ENCODE measurements at regions not wholly inside any gene's neighbourhood (a gene's known extent, or its start where the extent isn't known, plus 50 kb on each side); places are given as distances from the start of the nearest gene placed in this dataset.

DNA sequence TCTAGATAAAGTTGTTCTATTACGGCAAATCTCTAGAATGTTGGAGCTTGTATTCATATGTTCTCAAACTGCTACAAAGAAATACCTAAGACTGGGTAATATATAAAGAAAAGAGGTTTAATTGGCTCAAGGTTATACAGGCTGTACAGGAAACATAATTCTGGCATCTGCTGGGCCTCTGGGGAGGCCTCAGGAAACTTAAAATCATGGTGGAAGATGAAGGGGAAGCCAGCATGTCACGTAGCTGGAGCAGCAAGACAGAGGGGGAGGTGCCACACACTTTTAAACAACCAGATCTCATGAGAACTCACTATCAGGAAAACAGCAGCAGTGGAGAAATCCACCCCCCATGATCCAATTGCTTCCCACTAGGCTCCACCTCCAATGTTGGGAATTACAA is 390.4 kb upstream of the ADGRL4 start:
- DNase-seq, result no peak

DNA sequence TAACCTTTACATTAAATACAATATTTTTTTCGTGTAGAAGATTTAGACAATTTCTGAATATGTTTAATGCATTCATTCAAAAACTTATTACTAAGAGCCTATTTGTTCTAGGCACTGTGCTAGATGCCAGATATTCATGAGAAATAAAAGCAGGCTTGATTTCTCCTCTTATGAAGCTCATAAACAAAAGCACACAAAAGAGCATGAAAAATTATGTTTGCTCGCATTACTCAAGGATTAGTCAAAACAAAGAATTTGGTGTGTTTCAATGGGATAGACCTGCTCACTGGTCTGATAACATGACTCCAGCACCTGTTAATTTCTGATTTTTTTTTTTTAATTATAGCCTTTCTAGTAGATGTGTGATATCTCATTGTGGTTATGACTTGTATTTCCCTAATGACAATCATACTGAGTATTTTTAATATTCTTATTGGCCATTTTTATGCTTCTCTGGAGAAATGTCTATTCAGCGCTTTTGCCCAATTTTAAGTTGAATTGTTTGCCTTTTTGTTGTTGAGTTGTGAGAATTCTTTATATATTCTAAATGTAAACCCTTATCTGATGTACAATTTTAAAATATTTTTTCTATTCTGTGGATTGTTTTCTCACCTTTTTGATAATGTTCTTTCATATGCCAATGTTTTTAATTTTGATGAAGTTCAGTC is 382.3 kb upstream of the ADGRL4 start:
- no peak for DNase-seq

DNA sequence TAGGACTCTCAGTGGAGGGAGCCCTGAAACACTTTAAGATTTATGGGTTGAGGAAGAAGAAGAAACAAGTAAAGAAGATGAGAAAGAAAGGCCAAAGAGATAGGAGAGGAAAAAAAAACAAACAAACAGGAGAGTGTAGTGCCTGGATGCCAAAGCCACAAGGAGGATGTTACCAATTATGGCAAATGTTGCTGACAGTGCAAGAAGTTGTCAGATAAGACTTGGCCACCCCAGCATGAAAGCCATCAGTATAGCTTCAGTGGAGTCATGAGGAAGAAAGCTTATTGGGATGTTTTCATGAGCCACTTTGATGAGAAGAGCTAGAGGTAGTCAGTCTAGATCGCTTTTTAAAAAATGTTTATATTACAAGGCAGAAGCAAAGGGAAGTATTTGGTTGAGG is 380.2 kb upstream of the ADGRL4 start:
- DNase-seq, result no peak

DNA sequence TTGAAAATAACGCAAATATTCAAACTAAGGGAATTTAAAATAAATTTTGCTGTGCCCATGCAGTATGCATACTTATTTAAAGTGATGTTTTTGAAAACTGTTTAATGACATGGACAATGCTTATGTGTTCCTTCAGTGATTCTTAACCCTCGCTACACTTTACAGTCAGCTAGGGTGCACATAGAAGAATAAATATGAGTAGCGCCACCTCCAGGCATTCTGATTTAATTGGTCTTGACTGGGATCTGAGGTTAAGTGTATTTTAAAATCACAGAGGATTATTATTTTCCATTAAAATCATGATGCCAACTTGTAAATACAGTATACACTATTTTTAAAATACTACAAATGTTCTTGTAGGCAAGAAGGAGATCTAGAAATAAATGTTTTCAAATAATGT is 373.5 kb upstream of the ADGRL4 start:
- DNase-seq, result no peak

DNA sequence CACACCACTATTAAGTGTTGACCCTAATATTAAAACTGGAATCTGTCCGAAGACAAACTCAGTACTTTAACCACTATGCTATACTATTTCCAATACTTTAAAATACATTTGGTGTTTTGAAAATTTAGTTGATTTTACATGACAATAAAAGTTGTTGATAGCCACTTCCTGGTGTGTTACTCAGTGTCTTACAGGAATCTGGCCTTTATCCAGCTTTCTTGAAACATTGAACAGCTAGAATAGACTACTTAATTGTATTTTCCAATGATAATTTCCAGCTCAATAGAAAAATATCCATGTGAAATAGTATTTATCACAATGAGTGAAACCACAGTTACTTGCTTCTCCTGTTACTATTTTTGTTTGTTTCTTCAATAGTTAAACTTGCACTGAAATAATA is 369.6 kb upstream of the ADGRL4 start:
- no peak for DNase-seq

DNA sequence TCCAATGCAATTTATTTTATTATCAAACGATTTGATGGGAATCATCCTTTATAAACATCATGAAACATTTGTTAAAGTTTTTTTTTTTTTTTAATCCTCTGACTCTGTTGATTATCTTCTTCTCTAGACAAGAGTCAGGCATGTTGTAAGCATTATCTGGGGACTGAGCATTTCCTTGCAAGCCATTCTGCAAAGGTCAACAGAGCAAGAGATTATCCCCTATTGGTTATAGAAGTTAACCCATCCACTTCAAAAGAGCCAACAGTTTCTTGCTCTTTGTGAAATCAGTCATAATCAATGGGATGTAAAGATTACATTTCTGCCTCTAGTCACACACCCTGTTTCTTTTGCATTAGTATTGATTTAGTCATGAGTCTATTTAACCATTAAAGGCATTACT is 368.8 kb upstream of the ADGRL4 start:
- DNase-seq, result no peak

DNA sequence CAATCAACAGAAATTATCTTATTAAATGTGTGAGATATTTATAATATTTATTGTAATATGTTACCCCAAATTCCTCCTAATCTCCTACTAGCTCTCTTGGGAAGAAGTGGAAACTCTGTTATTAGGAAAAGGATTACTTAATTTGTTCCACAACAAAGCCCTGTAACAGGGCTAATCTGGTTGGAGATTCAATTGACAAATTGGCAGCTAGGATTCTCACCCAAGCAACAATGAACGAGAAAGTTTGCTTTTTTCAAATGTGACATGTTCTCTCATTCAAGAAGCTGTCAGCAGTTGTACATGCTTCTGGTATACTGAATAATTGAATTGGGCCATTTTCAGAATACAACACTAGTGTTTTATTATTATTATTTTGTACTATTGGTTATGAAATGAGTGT is 367.9 kb upstream of the ADGRL4 start:
- no peak for DNase-seq

DNA sequence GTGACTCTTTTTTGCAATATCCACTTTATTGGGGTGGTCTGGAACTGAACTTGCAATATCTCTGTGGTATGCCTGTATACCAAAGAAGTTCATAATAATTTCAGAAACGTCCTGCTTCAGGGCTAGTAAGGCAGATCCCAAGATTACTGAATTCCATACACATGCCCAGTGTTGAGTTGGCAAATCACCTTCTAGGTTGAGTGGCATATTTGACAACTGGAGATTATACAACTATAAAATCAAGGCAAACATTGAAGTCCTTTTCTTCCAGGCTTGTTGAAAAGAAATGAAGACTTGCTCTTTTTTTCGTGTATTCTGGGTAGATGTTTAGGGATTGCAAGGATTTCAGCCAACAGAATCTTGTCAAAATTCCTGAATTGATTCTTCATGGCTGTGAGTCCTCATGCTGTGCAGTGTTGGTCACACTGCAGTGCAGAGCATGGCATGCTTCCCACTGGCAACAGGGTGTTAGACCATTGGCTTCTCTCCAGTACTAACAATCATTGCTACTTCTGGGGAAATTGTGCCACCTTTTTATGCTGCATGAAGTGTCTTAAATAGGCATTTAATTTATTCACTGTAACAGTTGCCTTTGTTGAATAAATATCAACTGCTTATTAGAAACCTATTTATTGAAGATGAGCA is 367.1 kb upstream of the ADGRL4 start:
- DNase-seq, result no peak

DNA sequence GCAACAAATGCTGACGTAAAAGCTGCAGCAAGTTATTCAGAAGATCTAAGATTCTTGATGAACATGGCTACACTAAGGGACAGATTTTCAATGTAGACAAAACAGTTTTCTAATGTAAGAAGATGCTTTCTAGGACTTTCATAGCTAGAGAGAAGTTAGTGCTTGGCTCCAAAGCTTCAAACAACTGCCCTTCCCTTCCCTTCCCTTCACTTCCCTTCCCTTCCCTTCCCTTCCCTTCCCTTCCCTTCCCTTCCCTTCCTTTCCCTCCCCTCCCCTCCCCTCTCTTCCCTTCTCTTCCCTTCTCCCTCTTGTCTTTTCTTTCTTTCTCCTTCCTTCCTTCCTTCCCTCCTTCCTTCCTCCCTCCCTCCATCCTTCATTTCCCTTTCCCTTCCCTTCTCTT is 365.3 kb upstream of the ADGRL4 start:
- DNase-seq, result no peak

DNA sequence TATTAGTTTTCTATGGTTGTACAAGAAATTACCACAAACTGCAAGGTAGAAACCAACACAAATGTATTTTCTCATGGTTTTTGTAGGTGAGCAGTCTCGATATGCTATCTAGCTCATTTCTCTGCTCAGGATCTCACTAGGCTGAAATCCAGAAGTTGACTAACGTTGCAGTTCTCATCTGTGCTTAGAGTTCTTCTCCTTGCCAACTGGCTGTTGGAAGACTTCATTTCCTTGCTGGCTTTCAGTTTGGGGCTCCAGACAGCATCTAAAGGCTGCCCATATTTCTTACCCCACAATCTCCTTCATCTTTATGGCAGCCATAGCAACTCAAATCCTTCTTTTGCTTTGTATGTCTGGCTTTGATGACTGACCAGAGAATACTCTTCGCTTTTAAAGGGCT is 362.6 kb upstream of the ADGRL4 start:
- no peak for DNase-seq

DNA sequence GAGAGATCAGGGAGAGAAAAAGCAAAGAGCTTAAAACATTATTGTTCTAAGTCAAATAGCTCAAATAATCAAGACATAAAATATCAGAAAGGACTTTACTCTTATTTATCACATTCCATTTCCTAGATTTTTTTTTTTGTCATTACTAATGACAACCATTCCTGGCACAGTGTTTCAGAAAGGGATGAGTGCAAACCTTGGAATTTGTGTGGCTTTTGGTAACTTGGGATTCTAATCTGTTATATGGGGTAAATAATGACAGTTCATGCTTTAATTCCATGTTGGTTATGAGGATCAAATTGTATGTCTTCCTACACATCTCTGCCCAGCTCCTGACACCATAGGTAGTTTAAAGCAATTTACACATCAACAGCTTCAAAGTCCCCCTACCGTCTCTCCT is 358.4 kb upstream of the ADGRL4 start:
- DNase-seq, result no peak

DNA sequence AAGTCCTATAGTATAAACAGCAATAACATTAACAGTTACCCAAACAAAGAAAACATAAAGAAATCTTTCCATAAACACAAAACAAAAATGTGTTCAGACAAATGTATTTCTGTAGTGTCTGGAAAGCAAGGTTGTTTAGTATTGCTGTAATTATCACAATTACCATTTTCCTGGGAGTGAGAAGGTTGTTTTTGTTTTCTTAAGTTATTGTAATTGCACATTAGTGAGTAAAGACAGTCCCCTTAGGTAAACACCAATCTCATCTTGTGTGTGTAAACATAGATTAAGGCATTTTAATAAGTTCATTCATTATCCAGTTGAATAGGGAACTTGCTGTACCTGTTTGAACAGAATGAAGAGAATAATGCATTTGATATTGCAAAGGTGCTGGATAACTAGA is 356.9 kb upstream of the ADGRL4 start:
- DNase-seq, result no peak

DNA sequence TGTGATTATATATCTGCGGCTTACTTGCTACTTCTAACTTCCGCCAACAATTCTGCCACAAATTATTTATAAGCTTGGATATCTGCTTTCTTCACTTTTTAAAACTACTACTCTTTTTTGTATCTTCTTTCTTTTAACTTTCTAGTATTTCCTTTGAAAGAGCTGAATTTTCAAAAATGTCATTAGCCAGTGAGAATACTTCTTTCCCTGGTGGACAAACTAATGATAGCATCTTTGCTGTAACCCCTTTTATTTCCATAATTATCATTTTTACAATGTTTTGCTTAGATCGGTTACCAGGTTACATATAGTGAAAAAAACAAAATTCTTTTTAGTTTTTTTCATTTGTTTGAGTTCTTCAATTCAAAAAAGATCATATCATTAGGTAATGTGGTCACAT is 355.9 kb upstream of the ADGRL4 start:
- DNase-seq, result no peak

DNA sequence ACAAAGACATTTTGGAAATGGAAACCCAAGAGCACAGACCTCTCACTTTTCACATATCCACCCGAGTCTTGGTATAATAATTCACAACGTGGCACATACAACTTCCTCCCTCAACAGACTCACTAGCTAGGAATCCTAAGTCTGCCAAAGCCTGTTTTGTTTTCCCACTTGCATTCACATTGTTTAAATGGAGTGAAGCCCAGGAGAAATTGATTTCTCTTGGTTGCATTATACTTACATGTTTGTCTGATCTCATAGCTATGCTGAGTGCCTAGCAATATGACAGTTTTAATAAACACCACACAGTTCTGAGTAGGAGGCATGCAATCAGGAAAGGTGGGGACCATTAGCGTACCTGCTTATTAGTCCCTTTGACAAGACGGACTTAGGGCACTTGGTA is 348.6 kb upstream of the ADGRL4 start:
- no peak for DNase-seq

DNA sequence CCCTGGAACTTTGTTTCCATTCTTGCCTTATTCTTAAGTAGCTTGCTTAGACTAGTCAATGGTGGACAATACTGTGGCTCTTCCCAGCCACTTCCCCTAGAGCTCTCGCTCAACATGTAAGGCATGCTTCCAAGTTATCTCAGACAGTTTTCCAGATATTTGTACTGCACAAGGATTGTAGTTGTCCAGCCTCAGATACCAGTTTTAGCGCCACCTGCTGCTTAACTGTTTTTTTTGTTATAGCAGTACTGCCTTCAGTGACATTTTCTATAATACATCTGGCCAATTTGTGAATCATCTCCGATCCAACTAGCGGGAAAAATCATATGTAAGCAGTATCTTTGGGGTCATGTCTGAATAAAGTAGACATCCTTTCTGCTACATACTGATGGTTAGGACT is 346.7 kb upstream of the ADGRL4 start:
- peak; percentile 33 for DNase-seq

DNA sequence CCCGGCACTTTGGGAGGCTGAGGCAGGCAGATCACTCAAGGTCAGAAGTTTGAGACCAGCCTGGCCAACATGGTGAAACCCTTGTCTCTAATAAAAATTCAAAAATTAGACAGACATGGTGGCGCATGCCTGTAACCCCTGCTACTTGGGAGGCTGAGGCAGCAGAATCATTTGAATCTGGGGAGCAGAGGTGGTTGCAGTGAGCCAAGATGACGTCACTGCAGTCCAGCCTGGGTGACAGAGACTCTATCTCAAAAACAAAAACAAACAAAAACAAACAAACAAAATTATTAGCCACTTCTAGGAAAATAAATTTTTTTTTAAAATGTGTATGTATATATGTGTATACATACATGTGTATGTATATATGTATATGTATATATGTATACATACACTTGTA is 320.3 kb upstream of the ADGRL4 start:
- DNase-seq, result no peak

DNA sequence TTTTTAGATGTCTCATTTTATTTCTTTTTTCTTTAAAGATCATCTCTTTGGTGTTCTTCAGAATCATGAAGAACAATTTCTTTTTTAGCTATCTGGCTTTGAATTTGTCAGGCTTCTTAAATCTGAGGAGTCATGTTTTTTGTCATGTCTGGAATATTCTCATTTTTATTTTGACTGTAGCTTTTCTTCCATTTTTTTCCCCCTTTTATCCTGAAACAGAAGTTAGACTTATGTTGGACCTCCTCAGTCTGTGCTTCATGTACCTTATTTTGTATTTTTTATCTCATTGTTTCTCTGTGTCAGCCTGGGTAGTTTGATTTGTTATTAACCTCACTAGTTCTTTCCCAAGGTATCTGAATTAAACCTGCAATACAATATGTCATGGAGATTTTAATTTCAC is 319.2 kb upstream of the ADGRL4 start:
- DNase-seq, result no peak

DNA sequence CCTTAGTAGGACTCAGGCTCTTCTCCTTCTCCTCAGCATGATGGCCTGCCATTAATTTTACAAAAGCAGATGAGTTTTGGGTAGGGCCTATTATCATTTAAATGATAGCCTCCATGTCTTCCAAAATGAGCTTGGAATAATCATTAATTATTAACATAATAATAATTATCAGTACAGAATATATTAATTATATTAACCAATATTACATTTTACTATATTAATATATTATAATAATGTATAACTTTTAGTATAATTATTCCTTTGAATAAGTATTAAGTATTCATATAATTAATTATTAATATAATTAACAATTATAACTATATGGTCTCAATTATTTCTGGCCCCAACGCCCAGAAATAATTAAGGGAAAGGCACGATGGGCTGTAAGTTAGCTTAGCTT is 318.6 kb upstream of the ADGRL4 start:
- no peak for DNase-seq

DNA sequence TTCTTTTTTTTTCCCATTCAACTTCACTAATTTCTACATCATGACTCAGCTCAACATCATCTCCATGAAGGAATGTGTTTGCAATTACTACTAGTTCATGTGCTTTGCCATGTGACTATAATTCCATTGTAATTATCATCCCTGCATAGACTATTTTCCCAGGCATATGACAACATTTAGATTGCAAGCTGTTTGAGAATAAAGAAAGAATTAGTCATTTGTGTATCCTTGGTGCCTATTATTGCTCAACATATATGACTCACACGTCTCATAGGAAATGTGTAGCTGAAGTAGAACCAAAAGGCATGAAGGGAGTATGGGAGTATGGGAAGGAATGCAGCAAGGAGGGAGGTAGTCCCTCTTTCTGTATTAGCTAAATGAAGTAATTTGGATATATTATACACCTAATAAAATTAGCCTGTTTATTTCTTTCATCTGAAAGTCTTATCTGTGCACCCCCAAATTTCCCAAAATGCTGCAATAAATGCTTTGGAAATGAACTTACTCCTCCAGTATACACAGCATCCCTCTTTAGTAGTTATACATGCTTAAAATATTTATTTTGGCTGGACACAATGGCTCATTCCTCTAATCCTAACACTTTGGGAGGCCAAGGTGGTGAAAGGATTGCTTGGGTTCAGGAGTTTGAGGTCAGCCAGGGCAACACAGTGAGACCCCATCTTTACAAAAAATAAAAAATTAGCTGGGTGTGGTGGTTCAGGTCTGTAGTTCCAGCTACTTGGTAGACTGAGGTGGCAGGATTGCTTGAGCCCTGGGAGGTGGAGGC is 316.9 kb upstream of the ADGRL4 start:
- DNase-seq, result no peak

DNA sequence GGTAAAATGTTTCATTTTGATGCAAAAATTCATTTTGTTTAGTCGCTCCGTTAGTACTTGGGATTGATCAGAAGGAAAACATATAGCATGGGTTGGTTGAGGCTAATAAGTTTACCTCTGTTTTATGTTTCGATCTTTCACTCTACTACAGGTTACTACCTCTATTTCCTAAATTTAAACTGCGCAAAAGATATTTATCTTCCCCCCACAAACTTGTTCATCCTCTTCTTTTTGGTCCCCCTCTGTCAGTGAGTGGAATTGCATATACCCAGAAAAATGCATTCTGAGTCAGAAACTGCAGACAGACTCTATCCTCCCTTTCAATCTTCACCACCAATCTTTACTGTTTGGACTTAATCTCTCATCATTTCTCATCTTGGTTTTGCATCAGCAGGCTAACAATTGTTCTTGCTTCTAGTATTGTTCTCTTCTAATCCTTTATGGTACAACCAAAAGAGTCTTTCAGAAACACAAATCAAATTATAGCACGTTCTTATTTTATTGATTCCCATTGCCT is 316.0 kb upstream of the ADGRL4 start:
- no peak for DNase-seq

DNA sequence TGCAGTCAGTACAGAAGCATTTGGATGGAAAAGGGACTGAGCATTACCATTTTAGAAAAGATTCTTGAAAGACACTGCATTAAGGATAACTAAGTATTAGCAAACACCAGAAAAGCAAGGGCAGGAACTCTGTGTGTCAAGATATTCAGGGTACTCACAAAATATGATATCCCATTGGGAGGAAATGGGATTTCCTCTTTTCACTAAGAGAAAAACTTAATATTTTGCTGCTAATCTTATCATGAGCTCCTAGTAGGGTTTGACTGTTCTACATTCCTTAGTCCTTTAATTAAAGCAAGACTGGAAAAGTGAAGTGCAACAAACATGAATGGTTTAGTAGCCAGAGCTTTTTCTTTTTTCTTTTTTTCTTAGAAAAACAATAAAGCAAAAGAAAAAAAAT is 305.9 kb upstream of the ADGRL4 start:
- no peak for DNase-seq

DNA sequence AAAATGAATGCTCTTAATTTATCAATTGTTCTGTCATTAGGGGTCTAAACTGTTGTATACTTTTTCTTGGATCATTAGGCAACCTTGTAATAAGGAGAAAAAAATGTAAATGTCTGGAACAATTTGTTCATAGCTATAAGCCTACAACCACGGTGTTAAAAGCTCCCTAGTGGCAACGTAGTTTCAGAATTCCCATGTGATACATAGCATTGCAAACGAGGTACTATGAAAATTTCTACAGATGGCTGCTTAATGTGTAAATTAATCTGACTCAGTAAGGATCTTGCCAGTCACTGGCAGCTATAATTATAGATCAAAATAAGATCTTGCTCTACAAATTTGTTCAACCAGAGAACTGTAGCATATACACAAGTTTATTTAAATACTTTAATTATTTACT is 304.1 kb upstream of the ADGRL4 start:
- peak; percentile 0 for DNase-seq

DNA sequence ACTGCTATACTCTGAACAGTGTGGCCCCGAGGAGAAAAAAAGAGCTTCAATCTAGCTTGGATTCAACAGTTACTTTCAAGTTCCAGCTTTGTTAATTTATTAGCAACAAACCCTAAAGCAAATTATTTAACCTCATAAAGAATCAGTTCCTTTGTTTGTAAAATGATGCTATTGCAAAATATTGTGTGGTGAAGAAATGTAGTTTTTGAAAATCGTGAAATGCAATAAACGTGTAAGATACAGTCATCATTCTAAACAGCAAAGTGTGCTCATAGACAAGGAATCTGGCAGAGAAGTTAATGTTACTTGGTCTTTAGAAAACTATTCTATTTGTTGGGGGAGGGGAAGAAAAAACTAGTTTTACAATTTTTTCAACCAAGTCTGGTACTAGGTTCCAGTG is 297.6 kb upstream of the ADGRL4 start:
- DNase-seq, result no peak

DNA sequence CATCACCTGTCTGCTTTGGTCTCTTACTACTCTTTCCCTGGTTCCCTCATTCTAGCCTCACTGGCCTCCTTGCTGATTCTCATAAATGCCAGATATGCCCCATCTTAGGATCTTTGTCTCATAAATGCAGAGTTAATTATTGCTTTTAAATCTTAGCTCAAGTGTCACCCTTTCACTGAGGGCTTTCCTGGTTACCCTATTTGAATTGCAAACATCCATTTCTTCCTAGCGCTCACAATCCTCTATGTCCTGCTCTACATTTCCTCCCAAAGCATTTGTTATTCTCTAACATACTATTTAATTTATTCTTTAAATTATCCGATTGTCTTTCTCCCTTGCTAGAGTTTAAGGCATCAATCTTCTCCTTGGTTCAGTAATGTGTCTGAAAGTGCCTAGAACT is 296.5 kb upstream of the ADGRL4 start:
- DNase-seq, result no peak
